ENCODE measurements at regions not wholly inside any gene's neighbourhood (a gene's known extent, or its start where the extent isn't known, plus 50 kb on each side); places are given as distances from the start of the nearest gene placed in this dataset.

GRCh38 chr9:129337336-129338140 is 159.5 kb upstream of the IER5L start:
- no peak for DNase-seq

- no peak for DNase-seq
These were observed 158.7 kb upstream of the IER5L start for GRCh38 chr9:129336601-129337331.

- DNase-seq = no peak
These were observed 158.1 kb upstream of the IER5L start for GRCh38 chr9:129336130-129336528.

- DNase-seq = no peak
These were observed 157.5 kb upstream of the IER5L start for GRCh38 chr9:129335464-129336129.

- peak; percentile 29 for DNase-seq
These were observed 156.3 kb upstream of the IER5L start for GRCh38 chr9:129334105-129334935.

- DNase-seq = no peak
These were observed 155.6 kb upstream of the IER5L start for GRCh38 chr9:129333617-129334104.

- no peak for DNase-seq
These were observed 154.5 kb upstream of the IER5L start for GRCh38 chr9:129332581-129332980.

- no peak for DNase-seq
These were observed 153.9 kb upstream of the IER5L start for GRCh38 chr9:129331772-129332500.

GRCh38 chr9:129331493-129331765 is 153.4 kb upstream of the IER5L start:
- DNase-seq = no peak

GRCh38 chr9:129330711-129331492 is 152.8 kb upstream of the IER5L start:
- no peak for DNase-seq

GRCh38 chr9:129328355-129329042 is 150.4 kb upstream of the IER5L start:
- no peak for DNase-seq

GRCh38 chr9:129327552-129328328 is 149.7 kb upstream of the IER5L start:
- DNase-seq = no peak

- DNase-seq = no peak
These were observed 148.3 kb upstream of the IER5L start for GRCh38 chr9:129326061-129327005.

GRCh38 chr9:129324808-129325502 is 146.9 kb upstream of the IER5L start:
- DNase-seq = no peak

GRCh38 chr9:129323999-129324553 is 146.0 kb upstream of the IER5L start:
- DNase-seq = no peak

GRCh38 chr9:129323376-129323998 is 145.4 kb upstream of the IER5L start:
- DNase-seq = no peak

Measured in DMS79 (cell line).